GM18502 (cell line): ENCODE measurements at regions not wholly inside any gene's neighbourhood (a gene's known extent, or its start where the extent isn't known, plus 50 kb on each side); places are given as distances from the start of the nearest gene placed in this dataset.

Experiments used
- ATAC-seq: cut with Tn5 transposase; IDR thresholded peaks from one replicate; pipeline ENCODE4 v1.9.1; 2021; ENCODE audit warnings: mild to moderate bottlenecking; ENCODE audit not compliant: unreplicated experiment, poor library complexity

DNA sequence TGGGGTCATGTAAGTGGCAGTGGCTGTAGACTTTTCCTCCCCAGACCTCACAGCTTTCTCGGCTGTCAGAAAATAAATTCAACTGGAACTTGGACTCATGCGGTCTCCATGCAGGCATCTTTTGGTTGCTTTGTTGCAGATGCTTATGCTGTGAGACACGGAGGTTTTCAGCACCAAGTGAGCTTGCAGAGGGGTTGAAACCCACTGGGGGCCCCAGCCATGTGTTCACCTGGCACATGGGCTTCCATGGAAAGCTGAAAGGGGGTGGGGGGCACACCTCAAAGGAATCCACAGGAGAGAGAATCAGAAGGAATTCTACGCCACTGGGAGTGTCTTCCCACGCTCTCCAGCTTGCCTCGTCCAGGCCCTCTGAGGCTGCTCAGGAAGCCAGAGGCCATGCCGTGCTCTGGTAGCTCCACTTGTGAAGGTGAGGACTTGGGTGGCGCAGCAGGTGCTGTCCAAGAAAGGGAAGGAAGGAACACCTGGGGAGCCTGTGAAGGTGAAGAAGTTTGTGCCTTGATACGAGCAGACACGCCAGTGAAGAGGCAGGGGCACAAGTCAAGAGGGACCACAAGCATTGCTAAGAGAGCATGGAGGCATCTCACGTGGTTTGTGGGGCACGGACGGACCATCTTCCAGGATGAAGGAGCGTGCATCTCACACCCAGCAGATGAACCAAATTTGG, 134.3 kb upstream of the PMEPA1 start:
- ATAC-seq: no peak

- no peak for ATAC-seq
These were observed 132.9 kb upstream of the PMEPA1 start for GRCh38 chr20:57842720-57843119.

DNA sequence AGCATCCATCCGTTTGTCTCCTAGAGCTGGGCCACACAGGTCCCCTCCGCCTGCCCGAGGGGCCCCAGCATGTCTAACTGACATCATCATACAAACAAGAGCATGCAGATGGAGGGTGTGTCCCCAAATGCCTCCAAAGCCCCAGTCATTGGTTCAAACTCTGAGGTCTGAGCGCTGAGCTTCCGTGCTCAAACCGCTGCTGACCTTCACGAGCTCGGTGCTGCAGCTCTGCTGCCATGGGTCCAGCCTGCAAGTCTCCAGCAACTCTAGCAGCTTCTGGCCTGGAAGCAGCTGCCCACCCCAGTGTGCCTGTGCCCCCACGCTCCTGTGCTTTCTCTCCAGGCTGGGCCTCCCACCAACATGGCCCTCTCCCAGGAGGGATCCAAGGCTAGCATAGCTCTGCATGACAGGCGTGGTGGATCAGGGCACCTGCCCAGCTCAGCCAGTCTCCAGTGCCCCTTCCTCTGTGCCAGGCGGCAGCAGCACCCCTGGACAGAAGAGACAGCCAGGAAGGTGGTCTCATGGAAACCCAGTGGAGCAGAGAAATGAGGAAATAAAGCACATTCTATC, 131.6 kb upstream of the PMEPA1 start:
- ATAC-seq: no peak

DNA sequence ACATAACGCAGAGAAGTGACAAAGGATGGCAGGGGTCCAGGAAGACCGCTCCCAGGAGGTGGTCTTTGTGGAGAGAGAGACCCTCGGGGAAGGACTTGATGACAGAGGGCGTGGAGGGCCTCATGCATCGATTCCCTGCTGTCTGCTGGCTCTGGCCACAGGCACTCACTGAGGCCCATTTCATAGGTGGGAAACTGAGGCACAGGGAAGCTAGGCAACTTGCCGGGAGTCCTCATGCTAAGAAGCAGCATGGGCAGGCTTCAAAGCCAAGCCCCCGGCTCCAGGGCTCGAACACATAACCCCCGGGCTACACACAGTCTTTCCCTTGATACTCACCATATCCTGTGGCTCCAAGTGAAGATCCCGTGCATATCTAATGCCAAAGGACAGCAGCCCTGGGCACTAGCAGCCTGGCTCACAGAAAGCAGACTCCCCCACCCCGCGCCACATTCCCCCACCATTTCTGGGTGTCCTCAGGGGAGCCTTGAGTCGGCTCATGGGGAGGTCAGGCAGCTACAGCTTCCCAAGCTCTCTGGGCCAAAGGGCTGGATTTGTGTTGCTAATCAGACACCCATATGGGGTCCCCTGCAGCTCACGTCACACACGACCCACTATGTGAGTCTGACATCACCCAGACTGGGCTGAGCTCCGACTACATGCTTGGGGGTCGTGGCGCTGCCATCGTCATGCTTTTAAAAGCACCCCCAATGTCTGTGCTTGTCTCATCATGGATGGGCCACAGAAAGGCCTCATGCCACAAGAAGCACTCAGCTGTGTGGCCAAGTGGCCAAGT, 130.9 kb upstream of the PMEPA1 start:
- ATAC-seq: no peak

DNA sequence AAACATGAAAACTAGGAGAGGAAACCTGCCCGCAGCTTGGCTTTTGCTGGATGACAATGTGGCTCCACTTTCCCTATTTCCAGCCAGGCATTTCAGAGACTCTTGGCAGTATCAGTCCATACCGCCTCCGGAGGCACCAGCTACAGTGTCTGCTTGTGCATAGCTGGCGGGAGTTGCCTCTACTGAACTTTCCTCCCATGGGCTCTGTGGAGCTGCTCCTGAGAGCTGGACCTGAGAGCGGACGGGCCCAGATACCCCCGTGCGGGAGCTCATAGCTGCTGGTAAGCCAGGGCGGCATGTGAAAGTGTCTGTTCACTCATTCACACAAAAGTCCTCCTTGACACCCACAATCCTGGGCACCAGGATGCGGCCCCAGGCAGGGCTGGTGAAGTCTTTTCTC, 130.3 kb upstream of the PMEPA1 start:
- no peak for ATAC-seq

DNA sequence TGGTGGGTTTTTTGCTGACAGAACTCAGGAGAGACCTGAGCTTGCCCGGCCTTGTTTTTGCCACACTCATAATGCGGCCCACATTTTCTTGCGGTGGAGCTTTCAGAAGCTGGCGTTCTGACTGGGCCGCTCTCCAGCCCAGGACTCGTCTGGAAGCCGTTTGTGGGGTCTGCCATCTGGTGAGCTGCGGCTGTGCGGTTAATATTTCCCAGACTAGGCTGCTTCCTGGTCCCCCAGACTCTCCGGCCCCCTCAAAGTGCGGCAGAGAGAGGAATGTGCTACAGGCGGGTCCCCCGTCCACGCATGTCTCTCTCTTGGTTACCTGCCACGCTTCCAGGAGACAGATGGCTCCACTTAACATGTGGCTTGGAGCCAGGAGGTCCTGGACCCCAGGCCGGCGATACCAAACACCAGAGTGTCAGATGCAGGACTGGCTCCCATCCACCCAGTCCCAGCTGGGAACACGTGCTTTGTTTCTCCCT, 128.9 kb upstream of the PMEPA1 start:
- no peak for ATAC-seq

- ATAC-seq: no peak
These were observed 127.6 kb upstream of the PMEPA1 start for GRCh38 chr20:57837208-57838035.

GRCh38 chr20:57835588-57836455, 126.0 kb upstream of the PMEPA1 start:
- ATAC-seq: no peak

DNA sequence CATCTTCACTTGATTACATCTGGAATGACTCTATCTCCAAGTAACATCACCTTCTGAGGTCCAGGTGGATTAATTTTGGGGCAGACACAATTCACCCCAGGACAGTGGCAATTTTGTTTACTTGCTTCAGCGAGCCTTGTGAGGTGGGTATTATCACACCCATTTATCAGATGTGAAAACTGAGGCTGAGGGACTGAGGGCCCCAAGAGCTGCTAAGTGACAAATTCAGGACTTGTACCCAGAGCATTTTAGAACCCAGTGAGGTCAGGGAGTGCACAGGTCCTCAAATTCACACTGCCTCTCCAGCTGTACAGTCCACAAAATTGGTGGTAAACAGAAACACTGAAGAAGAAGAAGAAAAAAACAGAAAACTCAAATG, 125.2 kb upstream of the PMEPA1 start:
- ATAC-seq: no peak

GRCh38 chr20:57834306-57835073, 124.7 kb upstream of the PMEPA1 start:
- no peak for ATAC-seq

- ATAC-seq: no peak
These were observed 122.3 kb upstream of the PMEPA1 start for GRCh38 chr20:57831993-57832585.

GRCh38 chr20:57831326-57831992, 121.6 kb upstream of the PMEPA1 start:
- no peak for ATAC-seq

GRCh38 chr20:57830515-57830895, 120.7 kb upstream of the PMEPA1 start:
- no peak for ATAC-seq

DNA sequence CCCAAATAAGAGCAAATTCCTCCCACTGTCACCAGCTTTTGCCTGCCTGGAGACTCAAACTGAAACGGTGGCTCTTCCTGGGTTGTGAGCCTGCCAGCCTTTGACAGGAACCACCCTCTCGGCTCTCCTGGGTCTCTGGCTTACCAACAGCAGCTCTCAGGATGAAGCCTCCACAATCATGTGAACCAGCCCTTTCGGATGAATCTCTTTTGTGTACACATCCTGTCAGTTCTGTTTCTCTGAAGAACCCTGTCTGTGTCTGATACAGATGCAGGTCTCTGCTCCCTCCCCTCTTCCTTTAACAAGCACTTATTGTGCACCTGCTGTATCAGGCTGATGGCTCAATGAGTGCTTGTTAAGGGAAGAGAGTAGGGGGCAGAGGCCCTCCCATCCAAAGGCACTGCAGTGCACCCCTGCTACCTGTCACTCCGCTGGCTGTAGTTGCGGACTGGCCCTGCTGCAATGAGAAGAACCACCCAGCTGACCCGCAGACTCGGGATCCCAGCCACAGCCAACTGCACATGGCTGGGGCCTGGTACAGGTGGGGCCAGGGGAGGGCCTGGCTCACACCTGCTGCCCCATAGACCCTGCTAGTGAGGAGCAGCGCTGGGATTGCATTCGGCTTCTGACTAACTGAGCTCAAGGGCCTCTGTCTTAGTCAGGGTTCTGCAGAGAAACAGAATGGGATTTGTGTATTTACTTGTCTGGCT, 120.1 kb upstream of the PMEPA1 start:
- no peak for ATAC-seq

DNA sequence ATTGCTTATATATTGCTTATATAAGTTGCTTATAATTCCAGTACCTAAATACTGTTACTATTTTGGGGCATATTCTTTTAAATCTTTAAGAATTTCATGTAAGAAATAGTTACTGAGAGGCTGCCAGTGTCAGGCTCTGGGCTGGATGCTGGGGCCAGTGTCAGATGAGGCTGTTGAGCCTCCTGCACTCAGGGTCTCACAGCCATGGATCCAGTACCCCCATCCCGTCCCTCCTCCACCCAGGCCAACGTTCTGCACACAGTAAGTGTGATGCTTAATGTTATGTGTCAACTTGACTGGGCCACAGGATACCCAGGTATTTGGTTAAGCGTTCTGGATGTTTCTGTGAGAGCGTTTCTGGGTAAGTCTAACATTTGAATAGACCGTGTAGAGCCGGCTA, 119.5 kb upstream of the PMEPA1 start:
- ATAC-seq: no peak

DNA sequence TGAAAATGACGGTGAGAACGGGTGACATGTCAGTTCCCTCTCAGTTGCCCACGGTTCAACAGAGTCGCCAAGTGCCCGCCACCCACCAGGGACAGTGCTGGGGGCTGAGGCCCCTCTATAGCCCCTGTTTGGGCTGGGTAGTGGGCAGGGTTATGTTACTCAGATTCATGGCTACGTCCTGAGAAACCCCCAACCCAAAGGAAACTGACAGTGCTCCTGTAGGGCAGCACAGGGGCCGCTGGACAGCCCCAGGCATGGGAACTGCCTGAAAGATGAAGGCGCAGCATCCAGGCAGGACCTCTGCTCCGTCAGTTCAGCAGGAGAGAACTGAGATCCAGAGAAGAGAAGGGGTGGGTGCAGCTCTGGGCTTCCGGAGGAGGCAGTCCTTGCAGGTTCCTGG, 118.9 kb upstream of the PMEPA1 start:
- ATAC-seq: no peak

GRCh38 chr20:57826666-57827287, 117.0 kb upstream of the PMEPA1 start:
- no peak for ATAC-seq
